22Rv1 (cell line): ENCODE measurements at regions not wholly inside any gene's neighbourhood (a gene's known extent, or its start where the extent isn't known, plus 50 kb on each side); places are given as distances from the start of the nearest gene placed in this dataset.
A peak's percentile ranks its signal among the peaks of the same experiment; 100 is the strongest.

Source experiments
- H3K27ac ChIP-seq: fragments of 450-650 bp; 2 replicates; pipeline ENCODE4 v1.5.1; 2017
- CTCF ChIP-seq: fragments of 450-650 bp; IDR thresholded peaks from 2 replicates; pipeline ENCODE4 v1.5.1; 2017; ENCODE audit warnings: mild to moderate bottlenecking
- ZFX ChIP-seq: fragments of 450-650 bp; IDR thresholded peaks from 2 replicates; pipeline ENCODE4 v1.6.1; 2017; ENCODE audit warnings: antibody characterized with exemption, borderline replicate concordance

GRCh38 chr11:103676413-103676812 lies 360.0 kb upstream of the DDI1 start:
- no peak overlapping the region for H3K27ac ChIP-seq
- no peak for TF ChIP-seq CTCF
- TF ChIP-seq ZFX, result no peak

GRCh38 chr11:103680826-103681225 lies 355.6 kb upstream of the DDI1 start:
- TF ChIP-seq ZFX (no peak), CTCF (no peak)
- H3K27ac ChIP-seq, result no peak overlapping the region

- H3K27ac ChIP-seq, result no peak overlapping the region
- TF ChIP-seq CTCF, result no peak
- no peak for TF ChIP-seq ZFX
Observed at GRCh38 chr11:103681855-103682254, 354.6 kb upstream of the DDI1 start.

- no peak overlapping the region for H3K27ac ChIP-seq
- TF ChIP-seq CTCF (peak; percentile 89), ZFX (no peak)
Observed at GRCh38 chr11:103682318-103683184, 353.9 kb upstream of the DDI1 start.

GRCh38 chr11:103683576-103683975 lies 352.9 kb upstream of the DDI1 start:
- H3K27ac ChIP-seq, result no peak overlapping the region
- no peak for TF ChIP-seq ZFX
- TF ChIP-seq CTCF, result no peak

- H3K27ac ChIP-seq, result no peak overlapping the region
Observed at GRCh38 chr11:103688924-103689323, 347.5 kb upstream of the DDI1 start.

More at GRCh38 chr11:103688924-103689323, 347.5 kb upstream of the DDI1 start:
- TF ChIP-seq ZFX, result no peak
- TF ChIP-seq CTCF, result no peak
